NCI-H1105 treated with DMSO at 0.1 percent for 48 hours (cell line): ENCODE measurements at regions not wholly inside any gene's neighbourhood (a gene's known extent, or its start where the extent isn't known, plus 50 kb on each side); places are given as distances from the start of the nearest gene placed in this dataset.

Source experiments
- DNase-seq: peaks from one replicate; lab custom pipeline; 2025; lab: John Stamatoyannopoulos, UW

- no peak for DNase-seq
These were observed 445.8 kb upstream of the RGPD4 start for GRCh38 chr2:107380912-107381311.

DNA sequence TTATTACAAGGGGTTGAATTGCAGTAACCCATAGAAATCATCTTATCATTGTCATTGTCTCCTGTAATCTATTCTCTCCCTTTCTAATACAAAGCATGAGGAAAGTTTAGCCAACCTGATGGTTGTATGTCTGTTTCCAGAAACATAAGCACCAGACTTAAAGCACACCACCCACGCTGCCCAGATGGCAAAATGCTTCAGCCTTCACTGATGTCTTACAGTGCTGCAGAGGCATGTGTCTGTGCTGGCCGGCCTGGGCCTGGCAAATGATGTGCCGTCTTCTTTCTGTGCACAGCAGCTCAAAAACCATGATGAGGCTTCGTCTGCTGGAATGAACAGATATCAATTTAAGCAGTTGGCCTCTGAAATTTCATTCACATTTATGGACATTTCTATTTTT, 443.0 kb upstream of the RGPD4 start:
- DNase-seq, result no peak

DNA sequence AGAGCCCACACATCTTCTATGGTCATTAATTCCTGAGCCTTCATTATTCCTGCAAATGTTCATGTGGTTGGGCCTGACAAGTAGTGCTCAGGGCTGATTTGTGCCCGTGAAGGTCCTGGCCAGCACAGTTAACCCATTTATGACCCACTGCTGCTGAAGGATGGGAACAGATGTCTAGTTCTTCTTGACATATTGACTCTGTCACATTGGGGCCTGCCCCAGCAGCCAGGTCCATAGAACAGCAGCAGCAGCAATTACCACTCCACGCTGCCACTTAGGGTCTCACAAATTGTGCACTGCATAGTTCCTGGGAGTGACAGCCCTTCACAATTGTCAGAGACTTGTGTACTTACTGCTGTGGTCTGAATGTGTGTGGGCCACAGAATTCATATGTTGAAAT, 442.3 kb upstream of the RGPD4 start:
- DNase-seq, result no peak

DNA sequence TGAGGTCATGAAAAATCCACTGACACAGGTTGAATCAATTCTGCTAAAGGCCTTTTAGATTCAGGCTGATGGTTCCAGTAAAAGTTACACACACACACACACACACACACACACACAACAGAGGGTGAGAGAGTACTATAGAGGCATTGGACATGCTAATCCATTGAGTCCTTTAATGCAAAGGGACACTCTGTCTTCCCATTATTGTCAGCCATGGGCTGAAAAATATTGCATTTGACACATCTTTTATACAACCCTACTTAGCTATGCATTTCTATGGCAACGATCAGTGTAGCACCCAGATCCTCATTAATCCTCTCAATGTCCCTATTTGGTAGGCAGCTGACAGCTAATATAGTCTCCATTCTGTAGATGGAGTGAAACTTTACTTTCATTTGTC, 440.8 kb upstream of the RGPD4 start:
- no peak for DNase-seq

DNA sequence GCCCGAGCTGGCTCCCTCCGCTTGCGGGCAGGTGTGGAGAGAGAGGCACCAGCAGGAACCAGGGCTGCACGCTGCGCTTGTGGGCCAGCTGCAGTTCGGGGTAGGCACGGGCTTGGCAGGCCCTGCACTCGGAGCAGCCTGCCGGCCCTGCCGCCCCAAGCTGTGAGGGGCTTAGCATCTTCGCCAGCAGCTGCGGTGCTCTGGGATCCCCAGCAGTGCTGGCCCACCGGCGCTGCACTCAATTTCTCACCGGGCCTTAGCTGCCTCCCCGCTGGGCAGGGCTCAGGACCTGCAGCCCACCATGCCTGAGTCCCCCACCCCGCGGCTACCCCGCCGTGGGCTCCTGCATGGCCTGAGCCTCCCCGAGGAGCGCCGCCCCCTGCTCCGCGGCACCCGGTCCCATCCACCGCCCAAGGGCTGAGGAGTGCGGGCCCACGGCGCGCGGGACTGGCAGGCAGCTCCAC, 434.4 kb upstream of the RGPD4 start:
- DNase-seq, result no peak

GRCh38 chr2:107393516-107393915, 433.2 kb upstream of the RGPD4 start:
- DNase-seq, result no peak

DNA sequence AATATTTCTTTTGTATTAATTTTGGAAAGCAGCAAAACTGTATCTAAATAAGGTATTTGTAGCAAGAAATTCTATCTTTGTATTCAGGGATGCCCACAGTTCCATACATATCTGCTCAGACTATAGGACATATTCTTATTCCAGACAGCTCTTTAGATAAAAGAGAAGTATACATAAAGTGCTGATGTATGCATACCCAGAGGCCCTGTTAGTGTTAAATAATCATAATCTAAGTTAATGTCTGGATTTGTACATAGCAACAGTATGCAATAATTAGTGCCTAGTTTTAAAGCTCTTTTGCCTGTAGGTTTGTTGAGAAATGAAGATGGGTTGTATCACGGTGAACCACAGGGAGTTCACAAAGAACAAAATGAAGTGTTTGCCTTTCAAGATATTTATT, 428.0 kb upstream of the RGPD4 start:
- DNase-seq, result no peak

GRCh38 chr2:107402330-107402729, 424.4 kb upstream of the RGPD4 start:
- DNase-seq, result no peak

- DNase-seq, result no peak
These were observed 421.4 kb upstream of the RGPD4 start for GRCh38 chr2:107405261-107405660.

DNA sequence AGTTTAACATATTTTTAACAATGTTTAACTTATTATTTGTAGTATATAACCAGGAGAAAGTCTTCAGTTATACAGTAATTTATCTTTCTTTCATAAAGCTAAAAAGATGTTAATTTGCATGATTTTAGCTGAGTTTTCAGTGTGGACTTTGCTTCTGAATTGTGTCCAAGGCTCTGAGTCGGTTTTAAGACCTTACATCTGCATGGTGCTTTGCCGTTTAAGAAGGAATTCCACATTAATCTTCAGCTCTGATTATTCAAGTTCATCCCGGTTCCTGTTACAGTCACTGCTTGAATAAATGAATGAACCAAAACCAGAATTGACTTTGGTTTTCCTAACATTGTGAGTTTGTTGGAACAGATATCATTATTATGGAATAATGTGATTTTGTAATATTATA, 419.7 kb upstream of the RGPD4 start:
- no peak for DNase-seq

GRCh38 chr2:107407974-107408373, 418.7 kb upstream of the RGPD4 start:
- DNase-seq, result no peak

GRCh38 chr2:107411267-107411666, 415.4 kb upstream of the RGPD4 start:
- no peak for DNase-seq

- no peak for DNase-seq
These were observed 414.3 kb upstream of the RGPD4 start for GRCh38 chr2:107412209-107412904.

GRCh38 chr2:107412981-107413380, 413.7 kb upstream of the RGPD4 start:
- no peak for DNase-seq

- DNase-seq, result no peak
These were observed 412.3 kb upstream of the RGPD4 start for GRCh38 chr2:107414376-107414775.

DNA sequence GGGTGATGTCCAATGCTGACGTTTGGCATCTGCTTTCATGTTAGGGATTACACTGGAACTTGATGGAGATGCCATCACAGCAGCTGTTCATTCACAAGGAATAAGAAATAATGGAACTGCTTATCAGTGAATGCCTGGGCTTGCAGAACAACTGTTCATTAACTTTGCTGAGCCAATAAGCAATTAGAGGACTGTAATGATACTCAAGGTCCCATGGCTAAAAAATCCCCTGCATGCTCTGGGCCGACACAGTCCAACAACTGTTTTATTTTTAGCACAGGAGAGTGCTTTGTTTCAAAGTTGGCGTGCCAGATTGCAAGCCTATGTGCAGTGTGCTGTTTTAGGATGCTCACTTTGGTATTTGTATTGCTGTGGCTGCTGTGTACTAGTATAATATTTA, 408.0 kb upstream of the RGPD4 start:
- DNase-seq, result no peak

DNA sequence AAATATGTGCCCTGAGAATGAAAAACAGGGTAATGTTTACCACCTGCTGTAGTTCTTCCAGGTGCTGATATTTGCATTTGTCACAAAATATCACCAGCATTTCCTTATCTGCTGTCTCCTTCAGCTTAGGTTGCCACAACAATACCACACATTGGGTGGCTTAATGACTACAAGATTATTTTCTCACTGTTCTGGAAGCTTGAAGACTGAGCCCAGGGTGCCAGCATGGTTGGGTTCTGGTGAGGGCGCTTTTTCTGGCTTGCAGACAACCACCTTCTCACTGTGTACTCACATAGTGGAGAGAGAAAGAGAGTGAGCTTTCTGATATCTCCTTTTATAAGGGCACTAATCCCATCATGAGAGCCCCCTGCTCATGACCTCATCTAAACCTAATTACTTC, 407.5 kb upstream of the RGPD4 start:
- DNase-seq, result no peak

GRCh38 chr2:107428781-107429180, 397.9 kb upstream of the RGPD4 start:
- no peak for DNase-seq

GRCh38 chr2:107430006-107430405, 396.7 kb upstream of the RGPD4 start:
- DNase-seq, result no peak

GRCh38 chr2:107430596-107431266, 396.0 kb upstream of the RGPD4 start:
- DNase-seq, result no peak

DNA sequence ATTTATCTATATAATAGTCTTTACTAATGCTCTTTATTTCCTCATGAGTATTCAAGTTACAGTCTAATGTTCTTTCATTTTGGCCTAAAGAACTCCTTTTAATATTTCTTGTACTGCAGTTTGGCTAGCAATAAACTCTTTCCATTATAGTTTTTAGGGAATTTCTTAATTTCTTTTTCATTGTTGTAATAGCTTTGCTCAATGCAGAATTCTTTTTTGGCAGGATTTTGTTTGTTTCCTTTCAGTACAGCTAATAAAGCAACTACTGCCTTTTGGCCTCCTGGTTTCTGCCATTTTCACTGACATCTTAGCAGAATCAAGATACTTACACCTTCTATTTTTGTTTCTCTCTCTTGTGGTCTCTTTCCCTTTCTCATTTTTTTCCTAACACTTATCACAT, 390.4 kb upstream of the RGPD4 start:
- no peak for DNase-seq

DNA sequence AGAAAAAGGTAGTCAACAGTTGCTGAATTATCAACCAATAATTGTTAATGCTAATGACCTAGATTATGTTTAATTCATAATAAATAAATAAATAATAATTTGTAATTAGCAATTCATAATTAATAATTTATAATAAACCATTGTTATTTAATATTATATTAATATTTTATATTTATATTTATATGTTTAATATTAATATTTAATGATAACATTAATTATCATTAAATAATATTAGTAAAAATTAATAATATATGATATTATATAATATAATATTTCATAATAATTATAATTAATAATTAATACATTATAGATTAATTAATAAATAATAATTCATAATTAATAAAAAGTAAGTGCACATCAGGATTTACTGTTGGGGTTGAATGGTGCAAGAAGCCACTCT, 389.4 kb upstream of the RGPD4 start:
- DNase-seq, result no peak

DNA sequence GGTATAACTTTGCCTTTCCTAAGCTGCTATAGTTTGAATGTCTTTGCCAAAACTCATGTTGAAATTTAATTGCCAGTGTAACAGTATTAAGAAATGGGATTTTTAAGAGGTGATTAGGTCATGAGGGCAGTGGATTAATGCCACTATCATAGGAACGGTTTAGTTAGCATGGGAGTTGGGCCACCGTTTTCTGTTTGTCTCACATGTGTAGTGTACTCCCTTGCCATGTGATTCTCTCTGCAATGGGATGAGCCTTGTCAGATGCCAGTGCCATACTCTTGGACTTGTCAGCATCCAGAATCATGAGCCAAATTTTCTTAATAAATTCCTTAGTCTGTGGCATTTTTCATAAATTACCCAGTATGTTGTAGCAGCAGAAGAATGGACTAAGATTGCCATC, 388.9 kb upstream of the RGPD4 start:
- DNase-seq, result no peak

GRCh38 chr2:107448160-107448559, 378.5 kb upstream of the RGPD4 start:
- DNase-seq, result no peak
